MG63 (cell line): ENCODE measurements at regions not wholly inside any gene's neighbourhood (a gene's known extent, or its start where the extent isn't known, plus 50 kb on each side); places are given as distances from the start of the nearest gene placed in this dataset.

Source experiments
- DNase-seq: peaks from one replicate; pipeline ENCODE4 v3.0.0-alpha.2; 2020
- H3K27me3 ChIP-seq: fragments of 250-450 bp; sonication (Bioruptor Pico); 2 replicates; pipeline ENCODE4 v1.5.1; 2020; ENCODE audit warnings: mild to moderate bottlenecking, moderate library complexity
- H3K36me3 ChIP-seq: fragments of 250-450 bp; sonication (Bioruptor Pico); 2 replicates; pipeline ENCODE4 v1.5.1; 2020; ENCODE audit warnings: mild to moderate bottlenecking, moderate library complexity
- H3K4me3 ChIP-seq: fragments of 250-450 bp; sonication (Bioruptor Pico); 2 replicates; pipeline ENCODE4 v1.5.1; 2020; ENCODE audit warnings: mild to moderate bottlenecking, moderate library complexity
- H3K9me3 ChIP-seq: fragments of 250-450 bp; sonication (Bioruptor Pico); 2 replicates; pipeline ENCODE4 v1.5.1; 2020; ENCODE audit warnings: mild to moderate bottlenecking, moderate library complexity

DNA sequence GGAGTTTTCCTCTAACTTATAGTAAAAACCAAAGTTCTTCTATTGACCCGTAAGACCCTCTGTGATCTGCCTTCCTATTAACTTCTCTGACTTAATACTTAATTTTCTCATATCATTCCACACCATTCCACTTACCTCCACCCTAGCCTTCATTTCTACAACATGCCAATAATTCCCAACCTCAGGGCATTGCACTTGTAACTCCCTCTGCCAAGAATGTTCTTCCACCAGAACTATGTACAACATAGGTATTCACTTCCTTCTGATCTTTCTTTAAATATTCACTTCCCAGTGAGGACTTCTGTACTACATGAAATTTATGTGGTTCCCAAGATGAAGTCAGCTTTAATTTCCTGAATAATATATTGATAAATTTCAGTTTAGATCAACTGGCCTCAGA lies 531.7 kb downstream of the LRFN5 start:
- no peaks in the 10 kb centered on the region for H3K27me3 ChIP-seq
- H3K36me3 ChIP-seq = no peaks in the 10 kb centered on the region
- no peak overlapping the region for H3K4me3 ChIP-seq
- no peaks in the 10 kb centered on the region for H3K9me3 ChIP-seq
- no peak for DNase-seq

DNA sequence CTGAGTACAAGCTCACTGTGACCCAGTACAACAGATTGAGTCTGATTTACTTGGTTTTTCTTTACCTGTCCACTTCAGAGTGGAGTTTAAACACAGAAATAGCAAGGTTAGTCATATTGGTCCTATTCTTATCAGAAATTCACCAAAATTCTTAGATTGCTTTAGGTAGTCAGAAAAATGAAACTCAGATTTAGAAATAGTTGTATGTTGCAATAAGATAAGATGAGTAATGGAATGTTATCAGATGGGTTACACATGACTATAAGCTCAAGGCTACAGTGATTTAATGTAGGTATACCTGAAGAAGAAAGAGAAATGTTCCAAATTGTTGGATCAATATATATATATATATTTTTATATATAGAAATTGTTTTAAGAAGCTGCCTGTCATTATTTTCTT lies 524.1 kb downstream of the LRFN5 start:
- no peak for DNase-seq
- Histone ChIP-seq H3K36me3 (no peaks in the 10 kb centered on the region), H3K9me3 (no peaks in the 10 kb centered on the region), H3K4me3 (no peak overlapping the region), H3K27me3 (no peaks in the 10 kb centered on the region)

DNA sequence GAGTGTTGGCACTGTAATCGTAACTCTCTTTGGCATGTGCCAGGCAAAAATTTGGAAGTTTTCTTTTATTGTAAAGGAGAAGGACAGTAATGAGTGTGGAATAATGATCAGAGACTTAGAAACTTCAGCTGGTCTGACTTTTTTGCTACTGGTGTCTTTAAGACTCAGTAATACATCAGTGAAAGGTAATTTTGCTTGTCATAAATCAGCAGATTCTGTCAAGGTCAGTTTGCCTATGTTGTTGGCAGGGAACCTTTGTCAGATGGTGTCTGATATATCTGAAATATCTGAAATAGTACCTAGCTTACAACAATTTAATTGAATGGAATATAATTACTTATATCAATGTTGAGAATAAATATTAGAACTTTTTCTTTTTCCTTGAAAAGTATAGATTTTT lies 516.9 kb downstream of the LRFN5 start:
- Histone ChIP-seq H3K27me3 (no peaks in the 10 kb centered on the region), H3K4me3 (no peak overlapping the region), H3K36me3 (no peaks in the 10 kb centered on the region), H3K9me3 (no peaks in the 10 kb centered on the region)
- DNase-seq = no peak

DNA sequence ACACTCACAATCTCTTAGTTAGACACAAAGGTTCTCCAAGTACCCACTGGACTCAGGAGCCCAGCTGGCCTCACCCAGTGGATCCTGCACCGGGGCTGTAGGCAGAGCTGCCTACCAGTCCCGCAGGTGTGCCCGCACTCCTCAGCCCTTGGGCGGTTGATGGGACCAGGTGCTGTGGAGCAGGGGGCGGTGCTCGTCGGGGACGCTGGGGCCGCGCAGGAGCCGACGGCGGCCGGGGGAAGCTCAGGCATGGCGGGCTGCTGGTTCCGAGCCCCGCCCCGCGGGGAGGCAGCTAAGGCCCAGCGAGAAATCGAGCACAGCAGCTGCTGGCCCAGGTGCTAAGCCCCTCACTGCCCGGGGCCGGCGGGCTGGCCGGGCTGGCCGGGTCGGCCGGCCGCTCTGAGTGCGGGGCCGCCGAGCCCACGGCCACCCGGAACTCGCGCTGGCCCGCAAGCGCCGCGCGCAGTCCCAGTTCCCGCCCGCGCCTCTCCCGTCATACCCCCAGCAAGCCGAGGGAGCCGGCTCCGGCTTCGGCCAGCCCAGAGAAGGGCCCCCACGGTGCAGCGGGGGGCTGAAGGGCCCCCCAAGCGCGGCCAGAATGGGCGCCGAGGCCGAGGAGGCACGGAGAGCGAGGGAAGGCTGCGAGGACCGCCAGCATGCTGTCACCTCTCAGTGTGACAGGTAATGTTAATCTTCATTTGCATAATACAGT lies 506.8 kb downstream of the LRFN5 start:
- no peak overlapping the region for H3K4me3 ChIP-seq
- H3K27me3 ChIP-seq = no peaks in the 10 kb centered on the region
- no peaks in the 10 kb centered on the region for H3K36me3 ChIP-seq
- no peaks in the 10 kb centered on the region for H3K9me3 ChIP-seq
- no peak for DNase-seq

DNA sequence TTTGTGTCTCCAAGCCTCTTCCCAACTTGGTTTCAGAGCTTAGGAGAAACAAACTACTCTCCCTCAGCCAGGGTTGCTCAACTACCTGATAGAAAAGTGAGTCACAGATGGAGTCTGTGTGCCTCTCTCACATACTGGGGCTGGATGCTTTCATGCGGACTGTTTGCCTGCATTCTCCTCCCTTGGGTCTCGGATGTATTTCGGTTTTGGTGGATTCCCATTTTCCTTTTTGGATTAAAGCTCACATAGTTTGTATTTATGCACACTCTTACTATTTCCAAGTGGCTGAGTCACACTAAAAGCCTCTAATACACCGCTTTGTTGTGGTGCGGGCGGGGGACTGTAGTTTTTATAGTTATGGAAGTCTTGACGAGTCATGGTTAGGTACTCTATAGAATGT lies 505.4 kb downstream of the LRFN5 start:
- Histone ChIP-seq H3K36me3 (no peaks in the 10 kb centered on the region), H3K27me3 (no peaks in the 10 kb centered on the region), H3K9me3 (no peaks in the 10 kb centered on the region), H3K4me3 (no peak overlapping the region)
- peak; percentile 0 for DNase-seq

DNA sequence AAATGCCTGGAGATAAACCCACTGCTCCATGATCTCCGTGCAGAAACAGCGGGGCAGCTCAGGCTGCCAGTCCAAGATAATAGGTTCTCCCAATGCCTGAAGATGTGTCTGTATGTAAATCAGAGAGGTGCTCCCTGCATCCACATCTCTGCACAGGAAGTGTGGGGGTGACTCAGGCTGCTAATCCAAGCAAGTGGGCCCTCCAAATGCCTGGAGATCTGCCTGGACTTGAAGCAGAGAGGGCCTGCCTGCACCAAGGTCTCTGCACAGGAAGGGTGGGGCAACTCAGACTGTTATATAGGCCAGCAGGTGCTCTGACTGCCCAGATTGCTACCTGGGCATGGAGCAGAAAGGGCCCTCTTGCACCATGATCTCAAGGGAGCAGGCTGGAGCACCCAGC lies 504.7 kb downstream of the LRFN5 start:
- no peak overlapping the region for H3K4me3 ChIP-seq
- H3K36me3 ChIP-seq = no peaks in the 10 kb centered on the region
- DNase-seq = no peak
- H3K9me3 ChIP-seq = no peaks in the 10 kb centered on the region
- no peaks in the 10 kb centered on the region for H3K27me3 ChIP-seq

DNA sequence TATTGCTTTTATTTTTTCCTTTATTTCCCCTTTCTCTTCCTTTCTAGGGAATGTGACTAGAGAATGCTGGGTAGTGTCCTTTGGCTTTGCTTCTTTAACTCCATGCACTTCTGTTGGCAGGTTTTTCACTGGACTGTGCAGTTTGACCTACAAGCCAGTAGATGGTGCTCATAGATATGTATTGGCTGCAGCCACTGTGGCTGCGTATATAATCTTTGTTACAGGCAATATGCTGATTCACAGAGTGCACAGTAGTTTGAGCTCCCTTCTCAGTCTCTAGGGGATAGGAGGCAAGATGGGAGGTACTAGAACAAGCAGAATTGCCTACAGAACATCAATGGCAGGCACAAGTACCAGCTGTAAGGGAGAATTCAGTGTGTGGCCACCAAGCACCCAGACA lies 503.5 kb downstream of the LRFN5 start:
- DNase-seq = no peak
- no peak overlapping the region for H3K4me3 ChIP-seq
- no peaks in the 10 kb centered on the region for H3K36me3 ChIP-seq
- H3K9me3 ChIP-seq = no peaks in the 10 kb centered on the region
- H3K27me3 ChIP-seq = no peaks in the 10 kb centered on the region

DNA sequence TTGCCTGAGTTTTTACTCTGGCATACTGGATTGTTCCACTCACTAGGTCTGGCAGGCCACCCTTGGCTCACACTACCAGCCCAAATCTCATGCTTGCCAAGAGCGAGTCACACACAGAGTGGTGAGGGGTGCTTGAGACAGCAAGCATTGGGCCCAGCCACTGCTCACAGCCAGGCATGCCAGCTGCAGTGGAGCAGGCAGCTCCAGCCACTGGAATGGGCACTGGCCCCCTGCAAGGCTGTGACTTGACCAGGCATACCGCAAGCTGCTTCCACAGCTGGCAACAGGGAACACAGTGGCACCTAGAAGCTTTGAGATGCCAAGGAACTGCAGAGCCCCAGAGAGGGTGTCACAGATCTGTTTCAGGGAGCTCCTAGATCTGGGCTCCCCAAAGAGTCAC lies 488.5 kb downstream of the LRFN5 start:
- H3K9me3 ChIP-seq = no peaks in the 10 kb centered on the region
- H3K36me3 ChIP-seq = no peaks in the 10 kb centered on the region
- no peaks in the 10 kb centered on the region for H3K27me3 ChIP-seq
- no peak overlapping the region for H3K4me3 ChIP-seq
- DNase-seq = peak; percentile 79

DNA sequence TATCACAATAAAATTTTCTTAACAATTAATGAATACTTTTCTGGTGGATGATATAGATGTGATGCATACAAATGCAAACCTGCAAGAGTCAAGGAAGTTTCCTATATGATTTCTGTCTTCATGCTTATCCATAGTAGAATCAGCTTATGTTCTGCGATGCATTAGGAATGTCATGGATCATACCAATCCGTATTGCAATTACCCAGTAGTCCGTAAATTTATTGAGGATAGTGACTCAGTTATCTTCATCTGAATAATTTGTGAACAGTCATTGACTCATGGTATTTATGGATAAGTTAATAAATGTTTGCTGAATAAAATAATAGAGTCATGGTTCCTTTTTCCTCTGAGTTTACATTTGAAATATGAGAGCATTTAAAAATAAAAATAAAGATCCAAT lies 483.4 kb downstream of the LRFN5 start:
- Histone ChIP-seq H3K9me3 (no peaks in the 10 kb centered on the region), H3K36me3 (no peaks in the 10 kb centered on the region), H3K27me3 (no peaks in the 10 kb centered on the region), H3K4me3 (no peak overlapping the region)
- no peak for DNase-seq

DNA sequence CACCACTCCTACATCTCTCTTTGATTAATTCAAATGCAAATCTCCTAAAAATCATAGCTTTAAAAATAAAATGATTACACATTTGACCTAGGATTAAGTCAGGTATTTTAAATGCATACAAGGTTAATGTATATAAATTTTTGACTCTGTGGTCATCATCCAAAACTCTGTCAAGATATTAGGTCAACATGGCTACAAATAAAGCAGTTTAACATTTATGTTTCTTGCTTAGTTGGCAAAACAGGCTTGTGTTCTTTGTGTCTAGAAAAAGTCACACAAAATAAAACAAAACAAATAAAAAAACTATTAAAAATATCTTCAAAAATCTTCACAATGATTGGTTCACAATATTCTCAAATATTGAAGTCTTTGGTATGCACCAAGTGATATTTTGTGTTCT lies 473.2 kb downstream of the LRFN5 start:
- H3K4me3 ChIP-seq = no peak overlapping the region
- H3K9me3 ChIP-seq = no peaks in the 10 kb centered on the region
- no peak for DNase-seq
- H3K36me3 ChIP-seq = no peaks in the 10 kb centered on the region
- H3K27me3 ChIP-seq = no peaks in the 10 kb centered on the region

DNA sequence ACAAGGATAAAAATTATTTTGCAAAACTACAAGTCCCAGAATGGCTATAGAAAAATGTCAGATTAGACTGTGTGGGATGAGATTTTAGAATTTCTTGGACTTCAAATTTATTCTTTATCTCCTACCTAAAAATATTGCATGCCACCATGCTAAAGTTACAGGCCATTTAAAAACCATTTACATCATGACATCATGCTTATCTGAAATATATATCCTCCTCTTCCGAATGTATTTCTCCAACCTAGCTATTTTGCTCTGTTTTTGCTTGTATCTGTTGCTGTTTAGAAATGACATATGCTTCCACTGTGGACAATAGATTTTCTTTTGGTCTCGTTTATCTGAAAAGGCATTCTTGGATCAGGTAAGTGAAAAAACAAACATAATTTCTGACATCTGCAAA lies 471.7 kb downstream of the LRFN5 start:
- Histone ChIP-seq H3K9me3 (no peaks in the 10 kb centered on the region), H3K36me3 (no peaks in the 10 kb centered on the region), H3K4me3 (no peak overlapping the region), H3K27me3 (no peaks in the 10 kb centered on the region)
- no peak for DNase-seq

DNA sequence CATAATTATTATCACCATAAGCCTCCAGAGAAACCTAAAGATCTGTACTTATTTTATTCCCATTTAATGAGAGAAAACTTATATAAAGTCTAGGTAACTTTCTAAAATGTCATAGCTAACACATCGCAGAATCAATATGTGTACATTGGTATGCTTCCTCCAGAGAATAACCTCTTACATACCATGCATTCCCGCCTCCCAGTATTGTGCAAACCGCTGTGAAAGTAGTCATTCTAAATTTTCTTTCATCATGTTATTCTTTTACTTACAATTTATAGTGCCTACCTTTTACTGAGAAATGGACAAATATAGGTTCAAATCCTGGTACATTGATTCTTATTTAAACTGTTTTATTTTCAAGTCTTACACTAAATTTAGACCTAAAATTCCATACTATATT lies 463.4 kb downstream of the LRFN5 start:
- Histone ChIP-seq H3K9me3 (no peaks in the 10 kb centered on the region), H3K4me3 (no peak overlapping the region), H3K27me3 (no peaks in the 10 kb centered on the region), H3K36me3 (no peaks in the 10 kb centered on the region)
- no peak for DNase-seq

DNA sequence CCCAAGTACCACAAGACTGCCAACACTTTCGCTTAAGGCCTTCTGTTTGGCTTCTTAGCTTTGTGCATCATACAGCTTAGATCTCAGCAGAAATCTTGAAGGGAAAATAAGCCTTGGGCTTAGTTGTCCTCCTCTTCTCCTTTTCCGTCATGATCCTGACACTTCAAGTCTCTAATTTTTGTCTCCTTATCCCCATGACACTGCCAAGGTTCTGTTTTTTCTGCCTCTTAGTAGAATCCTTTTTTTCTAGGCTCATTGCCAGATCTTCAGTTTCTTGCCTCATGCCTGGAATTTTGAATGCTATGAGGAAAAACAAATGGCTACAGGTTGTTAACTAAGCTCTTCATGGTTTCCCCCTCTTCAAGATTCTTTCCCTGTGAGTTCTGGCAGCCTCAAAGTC lies 450.4 kb downstream of the LRFN5 start:
- H3K4me3 ChIP-seq = no peak overlapping the region
- H3K9me3 ChIP-seq = no peaks in the 10 kb centered on the region
- H3K27me3 ChIP-seq = no peaks in the 10 kb centered on the region
- DNase-seq = no peak
- no peaks in the 10 kb centered on the region for H3K36me3 ChIP-seq

DNA sequence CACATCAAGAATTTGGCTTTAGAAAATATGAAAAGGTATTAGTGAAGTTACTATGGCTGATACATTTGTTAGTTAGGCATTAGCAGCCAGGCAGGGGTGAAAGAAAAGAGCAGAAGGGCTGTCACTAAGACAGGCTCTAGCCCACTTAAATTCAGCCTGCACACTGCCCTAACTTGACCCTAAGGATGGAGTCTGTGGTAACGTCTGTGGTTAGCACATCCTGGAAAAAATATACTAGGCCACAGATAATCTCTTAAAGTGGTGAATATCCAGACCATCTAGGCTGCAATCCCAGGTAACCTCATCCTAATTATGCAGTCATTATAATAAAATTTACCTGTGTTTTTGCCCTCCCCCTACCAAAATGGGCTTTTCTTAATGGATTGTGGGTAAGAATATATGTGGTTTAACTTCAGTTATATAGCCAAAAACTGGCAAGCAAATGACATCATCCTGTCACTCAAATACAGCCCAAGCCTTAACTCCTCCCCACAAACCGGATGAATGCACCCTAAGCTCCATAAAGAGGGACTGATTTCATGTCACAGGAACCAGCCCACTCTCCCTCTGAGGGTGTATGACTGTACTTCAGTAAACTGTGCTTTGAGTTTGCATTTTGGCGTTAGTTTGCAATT lies 440.9 kb downstream of the LRFN5 start:
- no peak for DNase-seq
- no peaks in the 10 kb centered on the region for H3K9me3 ChIP-seq
- no peaks in the 10 kb centered on the region for H3K27me3 ChIP-seq
- no peak overlapping the region for H3K4me3 ChIP-seq
- H3K36me3 ChIP-seq = no peaks in the 10 kb centered on the region

DNA sequence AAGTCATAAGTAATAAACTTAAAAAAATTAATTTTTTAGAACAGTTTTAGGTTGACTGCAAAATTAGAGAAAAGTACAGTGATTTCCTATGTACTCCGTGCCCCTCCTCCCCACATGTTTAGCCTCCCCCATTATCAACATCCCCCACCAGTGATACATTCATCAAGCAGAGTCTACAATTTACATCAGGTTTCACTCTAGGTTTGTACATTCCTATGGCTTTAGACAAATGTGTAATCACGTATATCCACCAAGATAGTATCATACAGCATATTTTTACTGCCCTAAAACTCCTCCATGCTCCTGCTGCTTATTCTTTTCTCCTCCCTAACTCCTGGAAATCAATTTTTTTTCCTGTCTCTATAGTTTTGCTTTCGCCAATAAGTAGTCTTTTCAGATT lies 438.7 kb downstream of the LRFN5 start:
- DNase-seq = no peak
- no peaks in the 10 kb centered on the region for H3K9me3 ChIP-seq
- no peaks in the 10 kb centered on the region for H3K27me3 ChIP-seq
- no peaks in the 10 kb centered on the region for H3K36me3 ChIP-seq
- H3K4me3 ChIP-seq = no peak overlapping the region

DNA sequence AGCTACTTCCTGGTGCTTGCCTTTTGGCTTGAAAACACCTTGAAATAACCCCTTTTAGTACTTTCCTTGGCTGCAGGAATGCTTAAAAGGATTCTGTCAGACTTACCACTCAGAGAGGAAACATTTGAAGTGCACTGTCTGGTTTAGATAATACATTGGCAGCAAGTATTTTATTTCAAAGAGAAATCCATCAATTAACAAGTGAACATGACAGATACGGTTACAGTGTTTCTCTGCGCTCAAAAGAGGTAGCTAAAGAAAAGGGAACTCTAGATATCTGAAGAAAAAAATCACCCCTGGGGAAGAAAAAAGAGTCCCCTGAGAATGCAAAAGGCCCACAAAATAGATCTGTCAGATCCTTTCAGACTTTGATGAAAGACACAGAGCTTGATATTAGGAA lies 421.9 kb downstream of the LRFN5 start:
- no peak overlapping the region for H3K4me3 ChIP-seq

DNA sequence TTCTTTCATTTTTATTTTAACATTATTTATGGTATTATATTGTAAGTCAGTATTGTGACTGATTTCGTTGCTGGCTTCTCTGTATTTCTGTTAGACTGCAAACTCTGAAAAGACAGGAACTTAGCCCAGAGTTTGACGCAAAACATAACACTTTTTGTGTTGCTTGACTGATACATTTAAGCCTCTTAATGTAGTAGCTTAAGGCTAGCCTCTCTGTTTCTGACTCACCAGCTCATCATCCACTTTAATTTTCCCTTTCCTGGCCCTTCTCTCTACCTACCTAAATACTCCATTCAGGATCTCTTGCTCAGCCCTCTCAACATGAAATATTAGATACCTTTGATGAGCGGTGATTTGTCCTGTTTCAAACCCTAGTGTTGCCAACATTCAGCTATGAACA lies 420.6 kb downstream of the LRFN5 start:
- Histone ChIP-seq H3K9me3 (no peaks in the 10 kb centered on the region), H3K4me3 (no peak overlapping the region), H3K27me3 (no peaks in the 10 kb centered on the region), H3K36me3 (no peaks in the 10 kb centered on the region)
- DNase-seq = no peak

More for the DNA sequence above, 421.9 kb downstream of the LRFN5 start:
- H3K36me3 ChIP-seq = no peaks in the 10 kb centered on the region
- H3K27me3 ChIP-seq = no peaks in the 10 kb centered on the region
- DNase-seq = no peak
- H3K9me3 ChIP-seq = no peaks in the 10 kb centered on the region

DNA sequence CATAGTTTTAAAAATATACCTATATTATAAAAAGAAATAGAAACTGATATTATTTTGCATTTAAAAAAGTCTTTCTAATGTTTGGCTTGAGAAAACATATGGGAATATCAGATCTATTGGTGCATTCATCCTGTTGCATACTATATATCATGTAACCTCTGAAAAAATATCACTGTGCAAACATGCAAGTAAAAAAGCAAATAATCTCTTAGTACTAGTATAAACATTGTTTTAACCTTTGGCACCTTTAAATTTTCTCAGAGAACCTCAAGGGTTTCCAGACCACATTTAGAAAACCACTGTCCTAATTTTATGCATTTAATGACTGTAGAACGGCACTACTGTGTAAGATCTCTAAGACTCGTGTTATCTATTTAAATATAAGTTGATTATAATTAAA lies 416.8 kb downstream of the LRFN5 start:
- Histone ChIP-seq H3K4me3 (no peak overlapping the region), H3K9me3 (no peaks in the 10 kb centered on the region), H3K36me3 (no peaks in the 10 kb centered on the region), H3K27me3 (no peaks in the 10 kb centered on the region)
- DNase-seq = no peak
